Activated naive CD4-positive, alpha-beta T cell treated with anti-CD3 and anti-CD28 coated beads for 36 hours (primary cell): ENCODE measurements at regions not wholly inside any gene's neighbourhood (a gene's known extent, or its start where the extent isn't known, plus 50 kb on each side); places are given as distances from the start of the nearest gene placed in this dataset.

Experiments
- CTCF ChIA-PET: fragments of 350-600 bp; sonication (Branson Sonifier 250); formaldehyde crosslinking; loops from one replicate; lab custom pipeline; 2021; ENCODE audit warnings: antibody characterized with exemption; lab: Charles Lee
- DNase-seq: peaks from one replicate; pipeline ENCODE4 v3.0.0-alpha.2; 2020
- H3K27ac Mint-ChIP-seq: one replicate; pipeline ENCODE4 v1.8.0; 2021; ENCODE audit warnings: mild to moderate bottlenecking, mixed read lengths
- H3K27me3 Mint-ChIP-seq: one replicate; pipeline ENCODE4 v1.8.0; 2021; ENCODE audit warnings: low read depth, mixed read lengths
- H3K36me3 Mint-ChIP-seq: one replicate; pipeline ENCODE4 v1.8.0; 2021; ENCODE audit warnings: low read depth, mixed read lengths
- H3K4me1 Mint-ChIP-seq: one replicate; pipeline ENCODE4 v1.8.0; 2021; ENCODE audit warnings: low read depth, mixed read lengths
- H3K4me3 Mint-ChIP-seq: one replicate; pipeline ENCODE4 v1.8.0; 2021; ENCODE audit warnings: mild to moderate bottlenecking, moderate library complexity, mixed read lengths
- H3K9me3 Mint-ChIP-seq: one replicate; pipeline ENCODE4 v1.8.0; 2021; ENCODE audit warnings: mixed read lengths
- intact Hi-C: fragments of 100-400 bp; cut with micrococcal nuclease; formaldehyde crosslinking; loops from one replicate; pipeline ENCODE4 v1.15.1; 2023

- CTCF ChIA-PET: no interaction called here
- Mint-ChIP-seq H3K27me3 (no peaks in the 10 kb centered on the region), H3K9me3 (no peaks in the 10 kb centered on the region), H3K4me1 (peaks cover 16% of the 10 kb centered on the region), H3K4me3 (no peak overlapping the region), H3K27ac (no peak overlapping the region), H3K36me3 (no peaks in the 10 kb centered on the region)
- intact Hi-C loops: no loop called here
- DNase-seq: no peak
Measured at GRCh38 chrX:39499996-39500395, 597.8 kb downstream of the BCOR start.

- CTCF ChIA-PET: no interaction called here
- Mint-ChIP-seq H3K4me1 (peaks cover 18% of the 10 kb centered on the region), H3K27ac (no peak overlapping the region), H3K9me3 (no peaks in the 10 kb centered on the region), H3K27me3 (no peaks in the 10 kb centered on the region), H3K4me3 (no peak overlapping the region), H3K36me3 (no peaks in the 10 kb centered on the region)
- intact Hi-C loops: no loop called here
- DNase-seq: no peak
Measured at GRCh38 chrX:39501822-39502221, 595.9 kb downstream of the BCOR start.

- intact Hi-C loops: no loop called here
- CTCF ChIA-PET: no interaction called here
- Mint-ChIP-seq H3K9me3 (no peaks in the 10 kb centered on the region), H3K4me1 (peaks cover 18% of the 10 kb centered on the region), H3K27me3 (no peaks in the 10 kb centered on the region), H3K4me3 (no peak overlapping the region), H3K36me3 (no peaks in the 10 kb centered on the region), H3K27ac (no peak overlapping the region)
- no peak for DNase-seq
Measured at GRCh38 chrX:39502486-39502885, 595.3 kb downstream of the BCOR start.

- Mint-ChIP-seq H3K9me3 (no peaks in the 10 kb centered on the region), H3K4me1 (peaks cover 33% of the 10 kb centered on the region), H3K4me3 (no peak overlapping the region), H3K36me3 (no peaks in the 10 kb centered on the region), H3K27ac (no peak overlapping the region), H3K27me3 (no peaks in the 10 kb centered on the region)
- DNase-seq: no peak
- CTCF ChIA-PET: interaction anchor here (1.0 kb wide), 1 partner anchor 10 kb away, joined by 3 read pairs; no protein-coding TSS in a partner anchor
- intact Hi-C loops: no loop called here
Measured at GRCh38 chrX:39504227-39504626, 593.5 kb downstream of the BCOR start.

GRCh38 chrX:39504850-39505259, 592.9 kb downstream of the BCOR start:
- Mint-ChIP-seq H3K27ac (no peak overlapping the region), H3K4me3 (no peak overlapping the region), H3K27me3 (no peaks in the 10 kb centered on the region), H3K9me3 (peaks cover 4% of the 10 kb centered on the region), H3K36me3 (no peaks in the 10 kb centered on the region), H3K4me1 (peaks cover 30% of the 10 kb centered on the region)
- no peak for DNase-seq
- CTCF ChIA-PET: no interaction called here
- intact Hi-C loops: no loop called here

GRCh38 chrX:39506131-39506530, 591.6 kb downstream of the BCOR start:
- H3K36me3 Mint-ChIP-seq: no peaks in the 10 kb centered on the region
- intact Hi-C loops: no loop called here
- no peak overlapping the region for H3K27ac Mint-ChIP-seq
- H3K27me3 Mint-ChIP-seq: no peaks in the 10 kb centered on the region
- H3K4me1 Mint-ChIP-seq: peaks cover 24% of the 10 kb centered on the region
- peaks cover 6% of the 10 kb centered on the region for H3K9me3 Mint-ChIP-seq
- no peak overlapping the region for H3K4me3 Mint-ChIP-seq
- CTCF ChIA-PET: interaction anchor here (0.6 kb wide), 1 partner anchor 9 kb away, joined by 4 read pairs; no protein-coding TSS in a partner anchor
- DNase-seq: no peak

GRCh38 chrX:39507034-39507433, 590.7 kb downstream of the BCOR start:
- intact Hi-C loops: no loop called here
- Mint-ChIP-seq H3K9me3 (peaks cover 6% of the 10 kb centered on the region), H3K27me3 (no peaks in the 10 kb centered on the region), H3K36me3 (no peaks in the 10 kb centered on the region), H3K4me3 (no peak overlapping the region), H3K4me1 (peaks cover 24% of the 10 kb centered on the region), H3K27ac (no peak overlapping the region)
- no peak for DNase-seq
- CTCF ChIA-PET: interaction anchor here (0.6 kb wide), 1 partner anchor 10 kb away, joined by 4 read pairs; no protein-coding TSS in a partner anchor

- Mint-ChIP-seq H3K4me3 (no peak overlapping the region), H3K9me3 (peaks cover 6% of the 10 kb centered on the region), H3K36me3 (no peaks in the 10 kb centered on the region), H3K4me1 (peaks cover 24% of the 10 kb centered on the region), H3K27me3 (no peaks in the 10 kb centered on the region), H3K27ac (no peak overlapping the region)
- no peak for DNase-seq
- intact Hi-C loops: loop anchor here (1.0 to 2.0 kb wide), 3 partner anchors 16 to 247 kb away; no protein-coding TSS in a partner anchor
- CTCF ChIA-PET: no interaction called here
Measured at GRCh38 chrX:39507617-39508299, 590.0 kb downstream of the BCOR start.

GRCh38 chrX:39508300-39508692, 589.5 kb downstream of the BCOR start:
- intact Hi-C loops: loop anchor here (1.0 to 2.0 kb wide), 3 partner anchors 17 to 247 kb away; no protein-coding TSS in a partner anchor
- CTCF ChIA-PET: no interaction called here
- H3K9me3 Mint-ChIP-seq: peaks cover 6% of the 10 kb centered on the region
- H3K27me3 Mint-ChIP-seq: no peaks in the 10 kb centered on the region
- DNase-seq: peak; percentile 52
- no peak overlapping the region for H3K4me3 Mint-ChIP-seq
- H3K36me3 Mint-ChIP-seq: no peaks in the 10 kb centered on the region
- H3K4me1 Mint-ChIP-seq: peaks cover 24% of the 10 kb centered on the region
- H3K27ac Mint-ChIP-seq: no peak overlapping the region

- peaks cover 6% of the 10 kb centered on the region for H3K9me3 Mint-ChIP-seq
- intact Hi-C loops: loop anchor here (2.0 kb wide), 2 partner anchors 70 to 248 kb away; no protein-coding TSS in a partner anchor
- no peak for DNase-seq
- H3K36me3 Mint-ChIP-seq: no peaks in the 10 kb centered on the region
- CTCF ChIA-PET: no interaction called here
- no peak overlapping the region for H3K4me3 Mint-ChIP-seq
- H3K4me1 Mint-ChIP-seq: peaks cover 19% of the 10 kb centered on the region
- H3K27me3 Mint-ChIP-seq: no peaks in the 10 kb centered on the region
- no peak overlapping the region for H3K27ac Mint-ChIP-seq
Measured at GRCh38 chrX:39509157-39509556, 588.6 kb downstream of the BCOR start.

- H3K36me3 Mint-ChIP-seq: no peaks in the 10 kb centered on the region
- no peak overlapping the region for H3K27ac Mint-ChIP-seq
- no peak for DNase-seq
- no peaks in the 10 kb centered on the region for H3K27me3 Mint-ChIP-seq
- peaks cover 6% of the 10 kb centered on the region for H3K9me3 Mint-ChIP-seq
- H3K4me1 Mint-ChIP-seq: peaks cover 5% of the 10 kb centered on the region
- CTCF ChIA-PET: no interaction called here
- no peak overlapping the region for H3K4me3 Mint-ChIP-seq
- intact Hi-C loops: no loop called here
Measured at GRCh38 chrX:39513836-39514235, 583.9 kb downstream of the BCOR start.

- DNase-seq: no peak
- Mint-ChIP-seq H3K36me3 (no peaks in the 10 kb centered on the region), H3K4me3 (no peak overlapping the region), H3K27me3 (no peaks in the 10 kb centered on the region), H3K9me3 (peaks cover 2% of the 10 kb centered on the region), H3K27ac (no peak overlapping the region), H3K4me1 (no peaks in the 10 kb centered on the region)
- intact Hi-C loops: no loop called here
- CTCF ChIA-PET: no interaction called here
Measured at GRCh38 chrX:39514801-39515200, 583.0 kb downstream of the BCOR start.

GRCh38 chrX:39516427-39516841, 581.3 kb downstream of the BCOR start:
- Mint-ChIP-seq H3K36me3 (no peaks in the 10 kb centered on the region), H3K4me3 (no peak overlapping the region), H3K27ac (no peak overlapping the region), H3K27me3 (no peaks in the 10 kb centered on the region), H3K4me1 (no peaks in the 10 kb centered on the region), H3K9me3 (no peaks in the 10 kb centered on the region)
- no peak for DNase-seq
- intact Hi-C loops: no loop called here
- CTCF ChIA-PET: no interaction called here
